ENCODE measurements at regions not wholly inside any gene's neighbourhood (a gene's known extent, or its start where the extent isn't known, plus 50 kb on each side); places are given as distances from the start of the nearest gene placed in this dataset.

GRCh38 chr2:7707723-7708122 lies 790.5 kb downstream of the RNF144A start:
- no peak overlapping the region for H2AFZ ChIP-seq (ENCODE audit: insufficient read depth, low read depth, low read length, poor library complexity, severe bottlenecking)
- no peaks in the 10 kb centered on the region for H3K4me1 Mint-ChIP-seq
- 83% methylated on average over 2 of the region's 2 CpGs for WGBS (ENCODE audit: insufficient coverage)
- H3K9me3 Mint-ChIP-seq: peaks cover 0 to 3% (median 0%) of the 10 kb centered on the region in 7 donors
- peaks cover 0 to 1% of the 10 kb centered on the region in 2 donors for H3K27me3 ChIP-seq (ENCODE audit: control insufficient read depth in 2 of 2, insufficient read depth in 2 of 2, low read length in 2 of 2)
- intact Hi-C loops (cut with micrococcal nuclease): no loop called here
- no peaks in the 10 kb centered on the region for H4K20me1 ChIP-seq (ENCODE audit: insufficient read depth, low read length)
- no peak overlapping the region for H3K4me3 ChIP-seq (replicated peaks in 1 of 3; ENCODE audit: low read depth in 2 of 3, low read length in 3 of 3)
- no peak overlapping the region for H3K4me2 ChIP-seq (replicated peaks; ENCODE audit: extremely low read depth, low read length, poor library complexity, severe bottlenecking)
- no peak overlapping the region for H3K27ac Mint-ChIP-seq
- H3K9me3 ChIP-seq (replicated peaks in 1 of 2; ENCODE audit: control insufficient read depth in 1 of 2, insufficient read depth in 1 of 2, low read length in 2 of 2): no peaks in the 10 kb centered on the region
- no peaks in the 10 kb centered on the region for H3K36me3 Mint-ChIP-seq
- H3K36me3 ChIP-seq (replicated peaks in 1 of 2; ENCODE audit: control insufficient read depth in 1 of 2, insufficient read depth in 2 of 2, low read length in 2 of 2): no peaks in the 10 kb centered on the region
- no peak overlapping the region for H3K27ac ChIP-seq (ENCODE audit: low read depth in 1 of 2, low read length in 2 of 2)
- DNase-seq: no peak
- no peak overlapping the region for H3K4me3 Mint-ChIP-seq
- no peak for TF ChIP-seq CTCF (IDR thresholded peaks at IDR 0.05)
- H3K79me2 ChIP-seq (ENCODE audit: insufficient read depth, low read length): no peaks in the 10 kb centered on the region
- no peaks in the 10 kb centered on the region for H3K4me1 ChIP-seq (ENCODE audit: control insufficient read depth in 1 of 2, insufficient read depth in 2 of 2, low read length in 2 of 2)
- no peak overlapping the region for H3K9ac ChIP-seq (ENCODE audit: insufficient read depth, low read length, poor library complexity, severe bottlenecking)
- H3K27me3 Mint-ChIP-seq (ENCODE audit: low read depth in 3 of 3): peaks cover 0 to 5% (median 0%) of the 10 kb centered on the region in 3 donors

- no peak overlapping the region for H3K4me3 Mint-ChIP-seq
- Histone ChIP-seq H2AFZ (ENCODE audit: insufficient read depth, low read depth, low read length, poor library complexity, severe bottlenecking) (no peak overlapping the region), H3K4me3 (replicated peaks in 1 of 3; ENCODE audit: low read depth in 2 of 3, low read length in 3 of 3) (no peak overlapping the region), H3K36me3 (replicated peaks in 1 of 2; ENCODE audit: control insufficient read depth in 1 of 2, insufficient read depth in 2 of 2, low read length in 2 of 2) (no peaks in the 10 kb centered on the region), H3K4me2 (replicated peaks; ENCODE audit: extremely low read depth, low read length, poor library complexity, severe bottlenecking) (no peak overlapping the region), H3K27ac (ENCODE audit: low read depth in 1 of 2, low read length in 2 of 2) (no peak overlapping the region), H3K79me2 (ENCODE audit: insufficient read depth, low read length) (no peaks in the 10 kb centered on the region), H3K9me3 (replicated peaks in 1 of 2; ENCODE audit: control insufficient read depth in 1 of 2, insufficient read depth in 1 of 2, low read length in 2 of 2) (no peaks in the 10 kb centered on the region), H3K4me1 (ENCODE audit: control insufficient read depth in 1 of 2, insufficient read depth in 2 of 2, low read length in 2 of 2) (no peaks in the 10 kb centered on the region), H4K20me1 (ENCODE audit: insufficient read depth, low read length) (no peaks in the 10 kb centered on the region), H3K27me3 (ENCODE audit: control insufficient read depth in 2 of 2, insufficient read depth in 2 of 2, low read length in 2 of 2) (peaks cover 0 to 2% of the 10 kb centered on the region in 2 donors), H3K9ac (ENCODE audit: insufficient read depth, low read length, poor library complexity, severe bottlenecking) (no peak overlapping the region)
- H3K4me1 Mint-ChIP-seq: no peaks in the 10 kb centered on the region
- H3K9me3 Mint-ChIP-seq: peaks cover 0 to 3% (median 0%) of the 10 kb centered on the region in 7 donors
- no peak for TF ChIP-seq CTCF (IDR thresholded peaks at IDR 0.05)
- 66% methylated on average over 4 of the region's 5 CpGs for WGBS (ENCODE audit: insufficient coverage)
- peaks cover 0 to 7% (median 4%) of the 10 kb centered on the region in 3 donors for H3K27me3 Mint-ChIP-seq (ENCODE audit: low read depth in 3 of 3)
- no peaks in the 10 kb centered on the region for H3K36me3 Mint-ChIP-seq
- DNase-seq: no peak
- intact Hi-C loops (cut with micrococcal nuclease): no loop called here
- H3K27ac Mint-ChIP-seq: no peak overlapping the region
Observed at GRCh38 chr2:7709907-7710306, 792.7 kb downstream of the RNF144A start.

All from CD14-positive monocyte (primary cell).